CD4-positive, alpha-beta T cell treated with Interferon alpha-2 for 1 hour (primary cell): ENCODE measurements at regions not wholly inside any gene's neighbourhood (a gene's known extent, or its start where the extent isn't known, plus 50 kb on each side); places are given as distances from the start of the nearest gene placed in this dataset.

Source experiments
- DNase-seq, 2 donors: peaks; one replicate each; pipeline ENCODE4 v3.0.0-alpha.2; 2020 to 2022

- peak; percentile 86 to 90 for DNase-seq
Measured at GRCh38 chr3:41117398-41117870, 81.9 kb upstream of the CTNNB1 start.

DNA sequence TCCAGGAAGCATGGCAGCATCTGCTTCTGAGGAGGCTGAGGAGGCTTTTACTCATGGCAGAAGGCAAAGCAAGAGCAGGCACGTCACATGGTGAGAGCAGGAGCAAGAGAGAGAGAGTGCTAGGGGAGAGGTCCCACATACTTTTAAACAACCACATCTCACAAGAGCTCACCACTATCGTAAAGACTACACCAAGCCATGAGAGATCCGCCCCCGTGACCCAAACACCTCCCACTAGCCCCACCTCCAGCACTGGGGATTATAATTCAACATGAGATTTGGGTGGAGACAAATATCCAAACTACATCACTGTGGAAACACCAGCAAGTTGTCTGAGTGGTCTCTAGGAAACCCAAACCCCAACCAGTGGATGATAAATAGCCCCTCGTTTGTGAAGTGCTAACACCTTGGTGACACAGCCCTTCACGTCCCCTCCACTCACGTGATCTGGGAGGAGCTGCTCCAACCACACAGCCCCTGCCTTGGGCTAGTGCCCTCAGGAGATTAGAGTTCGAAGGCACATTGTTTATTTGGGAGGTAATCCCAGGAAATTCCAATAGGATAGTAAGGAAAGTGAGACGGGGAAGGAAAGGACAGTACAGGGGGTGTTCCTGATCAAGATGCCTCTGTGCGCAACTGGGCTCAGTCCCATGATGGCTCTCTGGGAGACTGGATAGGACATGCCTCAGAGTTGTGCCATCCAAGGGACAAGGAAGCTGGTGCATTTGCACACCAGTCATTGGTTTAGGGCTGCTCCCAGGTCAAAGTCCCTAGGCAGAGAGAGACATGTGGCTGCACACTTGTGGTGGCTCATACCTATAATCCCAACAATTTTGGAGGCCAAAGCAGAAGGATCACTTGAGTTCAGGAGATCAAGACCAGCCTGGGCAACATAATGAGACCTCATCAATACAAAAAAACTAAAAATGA, 80.6 kb upstream of the CTNNB1 start:
- no peak for DNase-seq

- DNase-seq = no peak
Measured at GRCh38 chr3:41120460-41120859, 78.8 kb upstream of the CTNNB1 start.

DNA sequence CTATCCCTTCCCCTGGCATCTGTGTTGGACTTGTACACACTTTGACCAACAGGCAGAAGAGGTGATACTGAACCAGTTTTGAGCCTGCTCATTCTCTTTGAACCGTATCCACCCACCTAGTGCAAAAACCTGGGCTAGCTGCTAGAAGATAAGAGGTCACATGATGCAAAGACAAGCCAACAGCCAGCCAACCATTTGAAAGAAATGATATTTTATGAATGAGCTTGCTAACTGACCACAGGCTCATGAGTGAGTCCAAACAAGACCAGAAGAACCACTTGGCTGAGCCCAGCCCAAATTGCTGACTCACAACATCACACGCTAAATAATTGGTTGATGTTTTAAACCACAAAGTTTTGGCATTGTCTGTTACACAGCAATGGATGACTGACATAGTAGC, 74.0 kb upstream of the CTNNB1 start:
- no peak for DNase-seq

GRCh38 chr3:41126472-41126871, 72.8 kb upstream of the CTNNB1 start:
- DNase-seq = no peak

DNA sequence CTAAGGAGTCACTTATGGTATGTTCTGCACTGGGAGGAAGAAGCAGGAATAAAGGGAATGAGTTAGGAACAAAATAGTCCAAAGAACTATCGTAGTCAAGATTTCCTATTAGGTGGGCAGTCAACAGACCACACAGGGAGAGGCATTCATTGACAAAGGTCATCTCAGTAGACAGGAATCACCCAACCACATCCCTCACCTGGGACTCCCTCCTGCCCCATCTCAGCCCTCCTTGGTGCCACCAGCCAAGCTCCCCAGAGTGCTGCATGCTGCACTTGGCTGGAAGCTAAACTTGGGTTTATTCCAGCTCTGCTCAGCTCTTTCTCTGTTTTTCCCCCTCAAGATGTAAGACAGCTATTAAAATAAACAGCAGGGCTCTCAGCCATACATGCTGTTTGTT, 72.3 kb upstream of the CTNNB1 start:
- DNase-seq = no peak

- DNase-seq = no peak
Measured at GRCh38 chr3:41127414-41127813, 71.9 kb upstream of the CTNNB1 start.

GRCh38 chr3:41129731-41130130, 69.6 kb upstream of the CTNNB1 start:
- no peak for DNase-seq

- no peak for DNase-seq
Measured at GRCh38 chr3:41131224-41131623, 68.1 kb upstream of the CTNNB1 start.

DNA sequence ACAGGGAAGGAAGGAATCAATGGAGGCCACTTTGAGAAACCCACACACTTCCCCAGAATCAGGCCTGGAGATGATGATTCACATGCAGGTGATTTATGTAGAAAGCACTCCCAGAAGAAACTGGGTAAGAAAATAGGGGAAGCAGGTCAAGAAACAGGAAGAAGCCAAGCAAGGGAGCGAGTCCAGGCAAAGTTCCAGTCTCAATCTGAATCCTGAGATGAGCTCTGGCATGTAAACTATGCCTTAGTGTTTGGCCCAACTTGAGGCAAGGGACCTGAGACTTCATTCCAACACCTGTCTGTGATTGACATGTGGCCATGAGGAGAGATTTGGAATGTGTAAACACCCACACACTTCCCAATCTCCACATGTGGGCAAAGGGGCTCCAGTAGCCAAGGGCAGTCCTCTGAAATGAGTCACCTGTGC, 61.6 kb upstream of the CTNNB1 start:
- peak in 1 of 2 donors; percentile 21 for DNase-seq

- DNase-seq = no peak
Measured at GRCh38 chr3:41138146-41138545, 61.2 kb upstream of the CTNNB1 start.

- DNase-seq = no peak
Measured at GRCh38 chr3:41138601-41139000, 60.7 kb upstream of the CTNNB1 start.

GRCh38 chr3:41140242-41140641, 59.1 kb upstream of the CTNNB1 start:
- no peak for DNase-seq

- DNase-seq = no peak
Measured at GRCh38 chr3:41141433-41142167, 57.7 kb upstream of the CTNNB1 start.

GRCh38 chr3:41143421-41144031, 55.8 kb upstream of the CTNNB1 start:
- no peak for DNase-seq

DNA sequence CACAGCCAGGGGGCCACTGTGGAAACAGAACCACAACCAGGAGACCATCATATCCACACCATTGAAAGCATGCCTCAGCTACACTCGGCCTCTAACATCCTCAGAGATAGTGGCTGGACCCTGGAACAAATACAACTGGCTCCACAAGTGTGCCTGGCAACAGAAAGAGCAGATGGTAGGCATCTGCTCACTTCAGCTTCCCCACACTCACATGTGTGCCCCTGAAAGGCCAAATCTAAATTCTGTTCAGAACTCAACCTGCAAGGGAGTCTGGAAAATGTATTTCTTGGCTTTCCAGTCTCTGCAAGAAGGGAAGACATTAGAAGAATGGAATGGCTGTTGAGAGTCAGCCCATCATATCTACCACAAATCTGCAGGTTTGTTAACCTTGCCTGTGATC, 54.7 kb upstream of the CTNNB1 start:
- no peak for DNase-seq

GRCh38 chr3:41148478-41148877, 50.8 kb upstream of the CTNNB1 start:
- no peak for DNase-seq

GRCh38 chr3:41148901-41149300, 50.4 kb upstream of the CTNNB1 start:
- no peak for DNase-seq
